Caco-2 (cell line): ENCODE measurements at regions not wholly inside any gene's neighbourhood (a gene's known extent, or its start where the extent isn't known, plus 50 kb on each side); places are given as distances from the start of the nearest gene placed in this dataset.

Experiments
- BruUV-seq: library from RNA; stranded (reverse); fragments of 400-500 nt; replicated peaks from 2 replicates; lab custom pipeline; 2021; lab: Mats Ljungman, UMichigan
- CTCF ChIA-PET: fragments of 300-600 bp; sonication (Branson Sonifier 250); formaldehyde crosslinking; loops from one replicate; lab custom pipeline; 2022; ENCODE audit warnings: antibody characterized with exemption; lab: Charles Lee
- POLR2A ChIA-PET: fragments of 300-600 bp; sonication (Branson Sonifier 250); formaldehyde crosslinking; loops from one replicate; lab custom pipeline; 2022; ENCODE audit warnings: antibody characterized with exemption; lab: Charles Lee
- DNase-seq, 2 experiments: peaks; one replicate each; pipeline versions ENCODE4 v3.0.0 to v3.0.0-alpha.2; 2020 to 2022
- H3K27me3 ChIP-seq: replicated peaks from 2 replicates; pipeline ENCODE4 v1.6.0; 2011; ENCODE audit warnings: low read length; ENCODE audit not compliant: control insufficient read depth, insufficient read depth
- H3K36me3 ChIP-seq: 2 replicates; pipeline ENCODE4 v1.5.1; 2011; ENCODE audit warnings: low read length; ENCODE audit not compliant: control insufficient read depth, insufficient read depth
- H3K4me1 ChIP-seq: fragments of 250-450 bp; sonication (Bioruptor Pico); 2 replicates; pipeline ENCODE4 v1.5.1; 2020; ENCODE audit warnings: mild to moderate bottlenecking
- H3K4me3 ChIP-seq: 2 replicates; pipeline ENCODE4 v1.5.1; 2011; ENCODE audit warnings: low read depth, mild to moderate bottlenecking, control low read depth, low read length
- H3K9me3 ChIP-seq: fragments of 250-450 bp; sonication (Bioruptor Pico); 2 replicates; pipeline ENCODE4 v1.5.1; 2020; ENCODE audit warnings: mild to moderate bottlenecking, moderate library complexity
- H3K27ac Mint-ChIP-seq: one replicate; pipeline ENCODE4 v1.8.0; 2022; ENCODE audit warnings: mixed read lengths; ENCODE audit not compliant: unreplicated experiment
- H3K27me3 Mint-ChIP-seq: one replicate; pipeline ENCODE4 v1.8.0; 2022; ENCODE audit warnings: mixed read lengths; ENCODE audit not compliant: insufficient read depth, unreplicated experiment
- H3K36me3 Mint-ChIP-seq: one replicate; pipeline ENCODE4 v1.8.0; 2022; ENCODE audit warnings: mild to moderate bottlenecking, mixed read lengths; ENCODE audit not compliant: insufficient read depth, unreplicated experiment
- H3K4me1 Mint-ChIP-seq: one replicate; pipeline ENCODE4 v1.8.0; 2022; ENCODE audit warnings: low read depth, mixed read lengths; ENCODE audit not compliant: unreplicated experiment
- H3K4me3 Mint-ChIP-seq: one replicate; pipeline ENCODE4 v1.8.0; 2022; ENCODE audit warnings: mild to moderate bottlenecking, moderate library complexity, mixed read lengths; ENCODE audit not compliant: unreplicated experiment
- H3K9me3 Mint-ChIP-seq: one replicate; pipeline ENCODE4 v1.8.0; 2022; ENCODE audit warnings: mixed read lengths; ENCODE audit not compliant: unreplicated experiment
- intact Hi-C: fragments of 100-400 bp; cut with micrococcal nuclease; formaldehyde crosslinking; loops from one replicate; pipeline ENCODE4 v1.10.0; 2022; ENCODE audit not compliant: unreplicated experiment
- TF ChIP-seq, protein P1 (sequence below), 2 experiments: fragments of 200-600 bp in 1 of 2; IDR thresholded peaks; 1 replicate in 1 of 2; 2 replicates in 1 of 2; pipeline versions ENCODE4 v1.5.1 to v1.8.0; 2011 to 2022; ENCODE audit warnings: antibody characterized with exemption in 1 of 2, control low read depth in 1 of 2, inconsistent platforms in 1 of 2, low read depth in 1 of 2, low read length in 1 of 2, mild to moderate bottlenecking in 1 of 2, moderate library complexity in 1 of 2; ENCODE audit not compliant: insufficient read depth in 1 of 2, severe bottlenecking in 1 of 2, unreplicated experiment in 1 of 2

GRCh38 chr7:113639221-113639620, 279.6 kb downstream of the PPP1R3A start:
- DNase-seq: no peak
- BruUV-seq: no TSS peak
- Histone ChIP-seq H3K4me1 (no peaks in the 10 kb centered on the region), H3K4me3 (no peak overlapping the region), H3K36me3 (no peaks in the 10 kb centered on the region), H3K27me3 (no peaks in the 10 kb centered on the region), H3K9me3 (no peaks in the 10 kb centered on the region)
- no peaks in the 10 kb centered on the region for H3K27me3 Mint-ChIP-seq
- no peak overlapping the region for H3K4me3 Mint-ChIP-seq
- H3K9me3 Mint-ChIP-seq: no peaks in the 10 kb centered on the region
- H3K4me1 Mint-ChIP-seq: no peaks in the 10 kb centered on the region
- intact Hi-C loops: loop anchor here (10.0 kb wide), 1 partner anchor 64 kb away; no protein-coding TSS in a partner anchor
- POLR2A ChIA-PET: no interaction called here
- H3K36me3 Mint-ChIP-seq: no peaks in the 10 kb centered on the region
- TF ChIP-seq, protein P1, sequence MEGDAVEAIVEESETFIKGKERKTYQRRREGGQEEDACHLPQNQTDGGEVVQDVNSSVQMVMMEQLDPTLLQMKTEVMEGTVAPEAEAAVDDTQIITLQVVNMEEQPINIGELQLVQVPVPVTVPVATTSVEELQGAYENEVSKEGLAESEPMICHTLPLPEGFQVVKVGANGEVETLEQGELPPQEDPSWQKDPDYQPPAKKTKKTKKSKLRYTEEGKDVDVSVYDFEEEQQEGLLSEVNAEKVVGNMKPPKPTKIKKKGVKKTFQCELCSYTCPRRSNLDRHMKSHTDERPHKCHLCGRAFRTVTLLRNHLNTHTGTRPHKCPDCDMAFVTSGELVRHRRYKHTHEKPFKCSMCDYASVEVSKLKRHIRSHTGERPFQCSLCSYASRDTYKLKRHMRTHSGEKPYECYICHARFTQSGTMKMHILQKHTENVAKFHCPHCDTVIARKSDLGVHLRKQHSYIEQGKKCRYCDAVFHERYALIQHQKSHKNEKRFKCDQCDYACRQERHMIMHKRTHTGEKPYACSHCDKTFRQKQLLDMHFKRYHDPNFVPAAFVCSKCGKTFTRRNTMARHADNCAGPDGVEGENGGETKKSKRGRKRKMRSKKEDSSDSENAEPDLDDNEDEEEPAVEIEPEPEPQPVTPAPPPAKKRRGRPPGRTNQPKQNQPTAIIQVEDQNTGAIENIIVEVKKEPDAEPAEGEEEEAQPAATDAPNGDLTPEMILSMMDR (IDR thresholded peaks at IDR 0.05; ENCODE audit: insufficient read depth in 1 of 2, low read depth in 1 of 2, low read length in 1 of 2, severe bottlenecking in 1 of 2, unreplicated experiment in 1 of 2): no peak
- CTCF ChIA-PET: no interaction called here
- no peak overlapping the region for H3K27ac Mint-ChIP-seq

DNA sequence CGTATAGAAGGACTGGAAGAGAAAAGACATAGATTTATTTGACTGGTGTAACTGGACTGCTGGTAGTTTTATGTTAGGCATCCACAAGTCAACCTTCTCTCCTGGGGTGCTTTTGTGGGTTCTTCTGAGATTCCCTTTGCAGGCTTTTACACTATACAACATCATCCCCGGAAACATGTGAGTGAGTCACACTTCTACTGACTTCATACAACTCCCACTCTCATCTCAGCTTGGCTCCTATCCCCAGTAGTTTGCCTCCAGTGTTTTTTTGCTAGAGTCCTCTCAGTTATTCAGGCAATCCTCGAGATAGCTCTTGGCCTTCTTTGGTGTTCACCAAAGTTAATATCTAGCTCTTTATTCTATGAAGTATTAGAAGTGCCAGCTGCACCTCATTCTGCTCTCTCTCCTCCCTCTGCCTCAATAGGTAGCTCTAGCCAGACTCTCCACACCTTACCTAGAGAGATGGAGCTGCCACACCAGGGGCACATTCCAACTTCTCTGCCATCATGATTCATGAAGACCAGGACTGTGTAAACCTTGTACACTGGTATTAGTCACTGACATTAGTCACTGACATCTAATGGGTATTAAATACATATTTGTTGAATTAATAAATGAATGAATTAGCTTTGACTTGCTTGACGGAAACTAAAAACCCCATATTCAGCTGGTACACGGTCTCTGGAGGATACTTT, 281.9 kb downstream of the PPP1R3A start:
- Histone ChIP-seq H3K27me3 (no peaks in the 10 kb centered on the region), H3K4me1 (no peaks in the 10 kb centered on the region), H3K9me3 (no peaks in the 10 kb centered on the region), H3K4me3 (no peak overlapping the region), H3K36me3 (no peaks in the 10 kb centered on the region)
- no peak overlapping the region for H3K27ac Mint-ChIP-seq
- H3K4me1 Mint-ChIP-seq: no peaks in the 10 kb centered on the region
- DNase-seq: no peak
- H3K4me3 Mint-ChIP-seq: no peak overlapping the region
- ChIA-PET CTCF (no interaction called here), POLR2A (no interaction called here)
- BruUV-seq: no TSS peak
- H3K36me3 Mint-ChIP-seq: no peaks in the 10 kb centered on the region
- H3K27me3 Mint-ChIP-seq: no peaks in the 10 kb centered on the region
- intact Hi-C loops: loop anchor here (10.0 kb wide), 1 partner anchor 62 kb away; no protein-coding TSS in a partner anchor
- no peaks in the 10 kb centered on the region for H3K9me3 Mint-ChIP-seq
- TF ChIP-seq, protein P1 (IDR thresholded peaks at IDR 0.05; ENCODE audit: insufficient read depth in 1 of 2, low read depth in 1 of 2, low read length in 1 of 2, severe bottlenecking in 1 of 2, unreplicated experiment in 1 of 2): no peak

- Mint-ChIP-seq H3K27me3 (no peaks in the 10 kb centered on the region), H3K36me3 (no peaks in the 10 kb centered on the region), H3K4me3 (no peak overlapping the region), H3K9me3 (no peaks in the 10 kb centered on the region), H3K27ac (no peak overlapping the region), H3K4me1 (no peaks in the 10 kb centered on the region)
- POLR2A ChIA-PET: no interaction called here
- Histone ChIP-seq H3K9me3 (no peaks in the 10 kb centered on the region), H3K4me1 (no peaks in the 10 kb centered on the region), H3K27me3 (no peaks in the 10 kb centered on the region), H3K4me3 (no peak overlapping the region), H3K36me3 (no peaks in the 10 kb centered on the region)
- CTCF ChIA-PET: no interaction called here
- no peak for DNase-seq
- TF ChIP-seq, protein P1 (IDR thresholded peaks at IDR 0.05; ENCODE audit: insufficient read depth in 1 of 2, low read depth in 1 of 2, low read length in 1 of 2, severe bottlenecking in 1 of 2, unreplicated experiment in 1 of 2): no peak
- intact Hi-C loops: loop anchor here (10.0 kb wide), 1 partner anchor 61 kb away; no protein-coding TSS in a partner anchor
- no TSS peak for BruUV-seq
Observed at GRCh38 chr7:113635492-113635891, 283.3 kb downstream of the PPP1R3A start.
